ENCODE measurements at regions not wholly inside any gene's neighbourhood (a gene's known extent, or its start where the extent isn't known, plus 50 kb on each side); places are given as distances from the start of the nearest gene placed in this dataset.

GRCh38 chr2:18980786-18981430, 377.5 kb downstream of the OSR1 start:
- intact Hi-C loops (cut with DNase I; ENCODE audit: low total_unique reads) (no loop called here), in situ Hi-C loops (cut with MboI; ENCODE audit: low pct_ligation_motif_present in 1 of 4, low pct_unique_long_range_greater_than_20kb in 1 of 4, low sequenced_read_pairs in 3 of 4) (loop anchor here in 1 of 4 donors (25.0 kb wide), 1 partner anchor 881 kb away; no protein-coding TSS in a partner anchor)
- DNase-seq = no peak
- 56 to 73% methylated on average over 4 to 6 of the region's 6 CpGs for WGBS, 2 donors (ENCODE audit: low coverage in 1 of 2)
- Histone ChIP-seq H3K9me3 (no peaks in the 10 kb centered on the region), H3K4me1 (peaks cover 0 to 9% (median 2%) of the 10 kb centered on the region in 4 donors), H3K27ac (no peak overlapping the region), H3K36me3 (no peaks in the 10 kb centered on the region), H3K4me3 (no peak overlapping the region), H3K27me3 (no peaks in the 10 kb centered on the region)
- TF ChIP-seq POLR2A (IDR thresholded peaks at IDR 0.05) = no peak
- TF ChIP-seq CTCF (IDR thresholded peaks at IDR 0.05) = no peak
- no peak for TF ChIP-seq EP300 (IDR thresholded peaks at IDR 0.05; ENCODE audit: low read depth)
- no peak for TF ChIP-seq POLR2AphosphoS5 (IDR thresholded peaks at IDR 0.05)

DNA sequence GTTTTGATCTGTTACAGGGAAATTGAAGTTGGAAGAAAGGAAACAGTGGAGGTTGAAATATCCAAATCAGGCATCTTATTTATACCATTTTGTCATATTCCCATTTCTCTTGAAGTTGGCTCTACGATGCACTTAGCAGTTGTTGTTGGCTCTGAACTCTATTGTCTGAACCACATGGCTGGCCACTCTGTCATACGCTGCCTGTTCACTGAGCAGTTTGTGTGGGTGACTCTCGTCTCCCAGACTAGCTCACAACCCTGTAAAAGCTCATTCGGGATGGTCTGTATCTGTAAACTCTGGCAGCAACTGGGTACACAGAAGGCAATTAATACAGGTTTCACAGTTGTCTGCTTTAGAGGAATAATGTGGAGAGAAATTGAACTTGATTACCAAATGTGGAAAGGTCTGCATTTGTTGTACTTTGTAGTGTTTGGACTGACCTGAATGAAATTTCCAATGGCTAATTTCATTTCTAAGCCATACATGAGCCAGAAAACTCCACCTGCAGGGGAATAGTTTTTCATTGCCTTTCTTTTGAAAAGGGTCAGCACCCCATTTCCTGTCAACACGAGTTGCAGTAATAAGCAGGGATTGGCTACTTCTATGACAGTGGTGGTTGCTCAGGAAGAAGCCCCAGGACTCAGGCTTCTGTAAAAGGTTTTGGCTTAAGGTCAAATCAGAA, 378.2 kb downstream of the OSR1 start:
- DNase-seq = no peak
- TF ChIP-seq EP300 (IDR thresholded peaks at IDR 0.05; ENCODE audit: low read depth) (no peak), POLR2A (IDR thresholded peaks at IDR 0.05) (no peak), POLR2AphosphoS5 (IDR thresholded peaks at IDR 0.05) (no peak), CTCF (IDR thresholded peaks at IDR 0.05) (no peak)
- H3K9me3 ChIP-seq = no peaks in the 10 kb centered on the region
- H3K36me3 ChIP-seq = no peaks in the 10 kb centered on the region
- intact Hi-C loops (cut with DNase I; ENCODE audit: low total_unique reads) = no loop called here
- no peak overlapping the region for H3K4me3 ChIP-seq
- peaks cover 0 to 13% (median 0%) of the 10 kb centered on the region in 4 donors for H3K4me1 ChIP-seq
- in situ Hi-C loops (cut with MboI; ENCODE audit: low pct_ligation_motif_present in 1 of 4, low pct_unique_long_range_greater_than_20kb in 1 of 4, low sequenced_read_pairs in 3 of 4) = loop anchor here in 1 of 4 donors (25.0 kb wide), 1 partner anchor 882 kb away; no protein-coding TSS in a partner anchor
- no peaks in the 10 kb centered on the region for H3K27me3 ChIP-seq
- H3K27ac ChIP-seq = no peak overlapping the region
- WGBS, 2 donors (ENCODE audit: low coverage in 1 of 2) = 61 to 72% methylated on average over 4 to 5 of the region's 5 CpGs

DNA sequence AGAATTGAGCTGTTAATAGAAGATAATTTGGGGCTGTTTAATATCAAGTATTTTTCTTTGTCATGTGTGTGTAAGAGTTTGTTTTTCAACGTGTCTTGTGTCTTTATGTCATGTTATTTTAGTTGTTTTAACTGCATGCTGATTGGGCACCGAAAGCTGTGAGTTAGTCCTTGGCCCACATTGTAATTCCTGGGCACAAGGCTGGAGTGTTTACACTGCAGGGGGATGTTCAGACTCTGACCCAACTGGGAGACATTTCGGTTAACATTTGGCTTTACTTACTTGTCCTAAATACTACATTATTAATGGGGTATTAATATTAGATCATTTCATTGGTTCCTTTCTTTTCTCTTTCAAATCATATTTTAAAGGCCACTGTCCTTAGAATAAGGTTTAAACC, 381.0 kb downstream of the OSR1 start:
- Histone ChIP-seq H3K4me3 (no peak overlapping the region), H3K27ac (peak overlapping the region; percentile 61 to 84 (median 72)), H3K4me1 (peaks cover 0 to 13% (median 0%) of the 10 kb centered on the region in 4 donors), H3K27me3 (no peaks in the 10 kb centered on the region), H3K36me3 (no peaks in the 10 kb centered on the region), H3K9me3 (no peaks in the 10 kb centered on the region)
- WGBS, 2 donors (ENCODE audit: low coverage in 1 of 2) = 51 to 60% methylated on average over 3 of the region's 3 CpGs
- intact Hi-C loops (cut with DNase I; ENCODE audit: low total_unique reads) = no loop called here
- in situ Hi-C loops (cut with MboI; ENCODE audit: low pct_ligation_motif_present in 1 of 4, low pct_unique_long_range_greater_than_20kb in 1 of 4, low sequenced_read_pairs in 3 of 4) = loop anchor here in 1 of 4 donors (25.0 kb wide), 1 partner anchor 885 kb away; no protein-coding TSS in a partner anchor
- no peak for DNase-seq
- TF ChIP-seq POLR2AphosphoS5 (IDR thresholded peaks at IDR 0.05) (no peak), EP300 (IDR thresholded peaks at IDR 0.05; ENCODE audit: low read depth) (no peak), POLR2A (IDR thresholded peaks at IDR 0.05) (no peak), CTCF (IDR thresholded peaks at IDR 0.05) (no peak)

DNA sequence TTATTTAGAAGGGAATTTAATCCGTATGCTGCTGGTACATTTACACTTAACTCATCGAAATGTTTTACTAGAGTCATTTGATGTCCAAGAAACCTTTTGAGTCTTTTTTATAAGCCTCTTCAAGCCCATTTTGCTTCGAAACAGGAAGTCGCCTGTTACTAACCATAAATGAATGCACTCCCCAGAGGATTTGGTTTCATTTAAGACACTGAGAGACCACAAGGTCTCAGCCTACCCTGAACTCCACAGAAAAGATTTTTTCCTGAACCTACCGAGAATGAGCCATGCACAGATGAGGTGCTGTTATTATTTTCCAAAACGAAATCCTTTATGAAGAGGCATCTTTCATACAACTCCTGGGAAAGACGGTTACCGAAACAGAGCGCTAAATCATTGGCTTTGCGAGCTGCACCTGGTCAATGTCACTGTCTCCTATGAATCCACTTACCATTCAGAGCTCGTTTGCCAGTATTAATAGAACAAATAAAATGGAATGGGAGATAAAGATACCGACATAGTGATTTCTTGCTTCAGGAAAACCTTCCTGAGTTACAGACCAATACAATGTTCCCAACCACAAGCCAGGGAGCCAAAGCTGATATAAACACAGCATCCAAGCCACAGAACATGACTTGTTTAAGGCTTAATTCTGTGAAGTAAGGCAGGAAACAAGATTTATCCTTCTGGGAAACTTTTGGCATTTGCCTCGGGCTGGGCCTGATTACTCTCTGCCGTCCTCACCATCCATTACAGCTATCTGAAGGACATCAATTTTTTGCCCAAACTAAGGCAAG, 382.1 kb downstream of the OSR1 start:
- DNase-seq = peak; percentile 15
- 50% methylated on average over 8 to 14 of the region's 14 CpGs for WGBS, 2 donors (ENCODE audit: low coverage in 1 of 2)
- no peak overlapping the region for H3K4me3 ChIP-seq
- in situ Hi-C loops (cut with MboI; ENCODE audit: low pct_ligation_motif_present in 1 of 4, low pct_unique_long_range_greater_than_20kb in 1 of 4, low sequenced_read_pairs in 3 of 4) = loop anchor here in 1 of 4 donors (25.0 kb wide), 1 partner anchor 886 kb away; no protein-coding TSS in a partner anchor
- H3K27ac ChIP-seq = peak overlapping the region; percentile 61 to 84 (median 72)
- H3K27me3 ChIP-seq = no peaks in the 10 kb centered on the region
- H3K9me3 ChIP-seq = no peaks in the 10 kb centered on the region
- H3K36me3 ChIP-seq = no peaks in the 10 kb centered on the region
- peaks cover 0 to 13% (median 0%) of the 10 kb centered on the region in 4 donors for H3K4me1 ChIP-seq
- TF ChIP-seq POLR2AphosphoS5 (IDR thresholded peaks at IDR 0.05) = peak; percentile 36 to 75 (median 57)
- TF ChIP-seq POLR2A (IDR thresholded peaks at IDR 0.05) = no peak
- TF ChIP-seq EP300 (IDR thresholded peaks at IDR 0.05; ENCODE audit: low read depth) = no peak
- intact Hi-C loops (cut with DNase I; ENCODE audit: low total_unique reads) = no loop called here
